ENCODE measurements at regions not wholly inside any gene's neighbourhood (a gene's known extent, or its start where the extent isn't known, plus 50 kb on each side); places are given as distances from the start of the nearest gene placed in this dataset.
A peak's percentile ranks its signal among the peaks of the same experiment; 100 is the strongest.
"Not testable (repeated sequence)": the region's sequence is repeated elsewhere in the genome, so short reads cannot be mapped to it uniquely, and the experiment has no call there.

- DNase-seq = no peak
These were observed 158.9 kb upstream of the FOXG1 start for GRCh38 chr14:28607661-28608060.

DNA sequence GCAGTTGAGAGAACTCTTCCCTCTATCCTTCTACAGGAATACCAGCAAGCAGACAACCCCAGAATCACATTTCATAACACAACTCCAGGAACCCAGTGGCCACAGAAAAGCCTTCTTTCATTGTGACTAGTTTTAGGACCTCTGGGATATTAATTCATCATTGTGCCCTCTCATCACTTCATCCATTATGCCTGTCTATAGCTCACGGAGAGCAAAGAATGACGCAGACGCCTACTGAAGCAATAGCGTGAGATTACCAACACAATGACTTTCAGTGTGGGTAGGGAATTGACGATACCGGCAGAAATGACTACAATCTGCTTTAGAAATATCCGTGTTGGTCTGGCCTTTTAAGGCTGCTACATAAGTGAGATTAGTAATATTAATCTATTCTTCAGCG is 158.1 kb upstream of the FOXG1 start:
- no peak for DNase-seq

GRCh38 chr14:28608851-28609828 is 157.4 kb upstream of the FOXG1 start:
- DNase-seq = peak; percentile 67

- DNase-seq = no peak
These were observed 154.2 kb upstream of the FOXG1 start for GRCh38 chr14:28612414-28612813.

DNA sequence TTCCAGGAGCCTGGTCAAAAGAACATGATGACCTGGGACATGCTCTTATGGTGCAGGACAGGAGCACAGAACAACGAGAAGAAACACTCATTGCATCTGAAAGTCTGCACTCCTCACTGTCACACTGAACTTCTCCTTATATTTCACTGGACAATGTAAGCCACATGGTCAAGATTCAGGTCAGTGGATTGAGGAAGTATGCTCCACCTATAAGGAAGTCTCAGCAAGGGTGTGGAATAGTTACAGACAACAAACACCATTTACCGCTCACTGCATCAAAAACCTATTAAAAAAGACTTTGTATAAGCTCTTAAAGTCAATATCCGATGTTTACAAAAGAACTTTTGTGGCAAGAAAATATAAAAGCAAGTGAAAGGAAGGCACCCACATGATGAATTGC is 153.1 kb upstream of the FOXG1 start:
- no peak for DNase-seq

DNA sequence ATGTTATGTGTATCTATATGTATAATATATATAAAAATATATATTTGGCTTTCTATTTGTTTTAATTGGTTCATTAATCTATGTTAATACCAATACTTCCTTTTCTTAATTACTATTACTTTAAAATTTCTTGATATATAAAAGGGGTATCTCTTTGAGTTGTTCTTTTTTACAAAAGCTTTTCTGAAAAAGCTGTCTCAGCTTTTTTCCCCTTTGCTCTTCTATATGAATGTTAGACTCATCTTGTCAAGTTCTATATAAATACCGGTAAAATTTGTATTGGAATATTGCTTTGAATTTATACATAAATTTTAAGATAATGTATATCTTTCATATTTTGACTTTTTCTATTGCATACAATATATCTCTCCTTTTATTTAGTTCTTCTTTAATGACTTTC is 139.8 kb upstream of the FOXG1 start:
- DNase-seq = no peak

GRCh38 chr14:28629328-28630004 is 137.1 kb upstream of the FOXG1 start:
- DNase-seq = no peak

GRCh38 chr14:28630100-28630499 is 136.5 kb upstream of the FOXG1 start:
- DNase-seq = no peak

GRCh38 chr14:28635387-28635786 is 131.2 kb upstream of the FOXG1 start:
- DNase-seq = peak; percentile 19

DNA sequence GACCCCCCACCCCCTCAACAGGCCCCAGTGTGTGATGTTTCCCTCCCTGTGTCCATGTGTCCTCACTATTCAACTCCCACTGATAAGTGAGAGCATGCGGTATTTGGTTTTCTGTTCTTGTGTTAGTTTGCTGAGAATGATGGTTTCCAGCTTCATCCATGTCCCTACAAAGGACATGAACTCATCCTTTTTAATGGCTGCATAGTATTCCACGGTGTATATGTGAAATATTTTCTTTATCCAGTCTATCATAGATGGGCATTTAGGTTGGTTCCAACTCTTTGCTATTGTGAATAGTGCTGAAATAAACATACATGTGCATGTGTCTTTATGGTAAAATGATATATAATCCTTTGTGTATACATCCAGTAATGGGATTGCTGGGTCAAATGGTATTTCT is 130.8 kb upstream of the FOXG1 start:
- not testable (repeated sequence) for DNase-seq

DNA sequence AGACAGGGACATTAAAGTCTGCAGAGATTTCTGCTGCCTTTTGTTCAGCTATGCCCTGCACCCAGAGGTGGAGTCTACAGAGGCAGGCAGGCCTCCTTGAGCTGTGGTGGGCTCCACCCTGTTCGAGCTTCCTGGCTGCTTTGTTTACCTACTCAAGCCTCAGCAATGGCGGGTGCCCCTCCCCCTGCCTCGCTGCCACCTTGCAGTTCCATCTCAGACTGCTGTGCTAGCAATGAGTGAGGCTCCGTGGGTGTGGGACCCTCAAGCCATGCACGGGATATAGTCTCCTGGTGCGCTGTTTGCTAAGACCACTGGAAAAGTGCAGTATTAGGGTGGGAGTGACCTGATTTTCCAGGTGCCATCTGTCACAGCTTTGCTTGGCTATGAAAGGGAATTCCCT is 125.4 kb upstream of the FOXG1 start:
- not testable (repeated sequence) for DNase-seq

- DNase-seq = no peak
These were observed 115.4 kb upstream of the FOXG1 start for GRCh38 chr14:28651148-28651547.

- DNase-seq = no peak
These were observed 113.8 kb upstream of the FOXG1 start for GRCh38 chr14:28652782-28653181.

DNA sequence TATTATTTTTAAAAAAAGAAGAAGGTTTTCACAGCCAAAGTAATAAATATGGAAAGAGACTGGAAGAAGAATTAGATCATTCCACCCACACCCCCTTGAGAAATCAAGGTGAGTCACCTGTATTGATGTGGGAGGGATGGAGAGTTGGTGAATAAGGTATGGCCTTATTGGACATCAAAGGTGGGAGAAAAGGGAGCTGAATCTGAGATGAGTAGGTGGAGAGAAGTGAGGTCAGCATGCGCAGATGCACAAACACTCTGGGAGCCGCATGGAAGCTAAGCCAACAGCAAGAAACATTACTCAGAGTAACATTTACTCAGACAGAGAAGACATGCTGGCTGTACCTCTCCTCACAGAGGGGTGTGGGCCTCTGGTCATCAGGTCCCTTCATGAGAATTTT is 113.1 kb upstream of the FOXG1 start:
- no peak for DNase-seq

DNA sequence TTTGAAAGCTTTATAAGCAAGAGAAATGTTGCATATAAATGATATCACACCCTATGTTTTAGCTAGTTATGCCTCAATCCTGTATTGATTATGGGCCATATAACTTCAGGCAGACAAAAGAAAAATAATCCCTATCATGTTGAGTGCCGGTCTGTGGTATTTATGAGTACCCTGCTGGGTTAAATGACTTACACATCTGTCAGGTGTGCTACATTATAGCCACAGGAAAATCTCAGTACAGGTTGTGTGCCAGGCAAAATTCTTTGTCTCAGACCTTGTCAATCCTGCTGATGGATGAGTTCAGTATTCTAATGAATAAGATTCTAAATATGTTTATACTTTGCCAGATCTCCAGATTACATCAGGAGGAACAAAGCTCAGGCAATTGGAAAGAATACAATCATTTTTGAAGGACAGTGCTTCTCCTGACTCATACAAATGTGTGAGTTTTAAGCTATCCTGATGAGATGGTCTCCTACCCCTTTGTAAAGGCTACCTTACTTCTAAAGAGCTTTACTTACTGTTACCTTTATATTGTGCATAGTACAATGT is 109.8 kb upstream of the FOXG1 start:
- no peak for DNase-seq

GRCh38 chr14:28661171-28661772 is 105.3 kb upstream of the FOXG1 start:
- DNase-seq = no peak

DNA sequence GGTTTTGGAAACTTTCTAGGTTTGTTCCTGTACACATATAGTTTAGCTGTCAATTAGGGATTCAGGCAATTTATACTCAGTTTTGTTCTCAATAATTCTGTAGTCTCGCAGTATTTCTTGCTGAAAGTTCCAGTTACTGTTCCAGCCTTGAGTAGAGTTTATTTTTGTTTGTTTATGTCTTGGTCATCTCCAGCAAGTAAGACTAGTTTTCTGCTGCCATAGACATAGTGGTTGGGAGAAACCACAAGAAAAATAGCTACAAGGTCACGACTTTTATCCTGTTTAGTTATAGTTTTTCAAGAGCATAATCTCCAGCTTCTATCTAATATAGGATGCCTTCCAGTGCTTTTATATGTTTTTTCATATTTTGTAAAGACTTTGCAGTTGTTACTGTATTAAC is 99.6 kb upstream of the FOXG1 start:
- no peak for DNase-seq

GRCh38 chr14:28671425-28671824 is 95.2 kb upstream of the FOXG1 start:
- DNase-seq = no peak

- DNase-seq = no peak
These were observed 93.5 kb upstream of the FOXG1 start for GRCh38 chr14:28673056-28673455.

DNA sequence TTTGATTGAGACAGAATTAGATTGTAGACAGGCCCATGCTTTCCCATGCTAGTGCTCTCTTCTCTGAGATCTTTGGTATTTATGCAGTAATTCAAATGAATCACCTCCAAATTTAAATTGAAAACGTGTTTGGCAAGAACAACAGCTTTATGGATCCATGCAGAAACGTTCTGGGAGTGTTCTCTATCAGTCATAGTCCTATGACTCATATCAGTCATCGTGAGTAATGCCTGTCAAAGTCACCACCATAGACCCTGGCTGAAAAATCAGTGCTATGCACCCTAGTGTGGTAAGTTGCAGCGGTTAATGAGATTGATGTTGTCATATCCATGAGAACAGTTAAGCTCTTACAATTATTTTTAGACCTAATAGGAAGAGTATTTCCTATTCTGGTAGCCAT is 90.1 kb upstream of the FOXG1 start:
- no peak for DNase-seq

- no peak for DNase-seq
These were observed 89.2 kb upstream of the FOXG1 start for GRCh38 chr14:28677381-28677780.

- no peak for DNase-seq
These were observed 87.7 kb upstream of the FOXG1 start for GRCh38 chr14:28678887-28679286.

DNA sequence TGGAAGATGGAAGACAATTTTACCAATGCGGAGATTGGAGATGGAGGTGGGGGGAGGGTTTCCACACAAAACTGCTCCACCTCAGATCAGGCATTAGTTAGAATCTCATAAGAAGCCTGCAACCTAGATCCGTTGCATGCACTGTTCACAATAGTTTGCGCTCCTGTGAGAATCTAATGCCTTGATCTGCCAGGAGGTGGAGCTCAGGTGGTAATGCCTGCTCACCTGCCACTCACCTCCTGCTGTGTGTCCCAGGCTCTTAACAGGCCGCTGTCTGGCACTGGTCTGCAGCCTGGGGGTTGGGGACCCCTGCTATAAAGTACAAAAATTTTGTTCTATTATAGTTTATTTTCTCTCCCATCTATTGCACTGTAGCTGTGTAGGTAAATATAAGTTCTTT is 84.9 kb upstream of the FOXG1 start:
- no peak for DNase-seq
